ENCODE measurements at regions not wholly inside any gene's neighbourhood (a gene's known extent, or its start where the extent isn't known, plus 50 kb on each side); places are given as distances from the start of the nearest gene placed in this dataset.
A peak's percentile ranks its signal among the peaks of the same experiment; 100 is the strongest.
"Not testable (repeated sequence)": the region's sequence is repeated elsewhere in the genome, so short reads cannot be mapped to it uniquely, and the experiment has no call there.

GRCh38 chr13:44775290-44775689 lies 199.2 kb upstream of the TSC22D1 start:
- H3K4me2 ChIP-seq (ENCODE audit: insufficient read depth, low read length); H3K36me3 ChIP-seq (ENCODE audit: control insufficient read depth, insufficient read depth, low read length); in situ Hi-C loops (cut with MboI); H3K4me1 ChIP-seq (replicated peaks in 1 of 2; ENCODE audit: control insufficient read depth in 2 of 2, insufficient read depth in 2 of 2, low read length in 2 of 2); H3K4me3 ChIP-seq; H3K79me2 ChIP-seq (ENCODE audit: control insufficient read depth, insufficient read depth, low read length); BruUV-seq (replicated peaks); DNase-seq (ENCODE audit: extremely low read depth in 1 of 4, low spot score in 3 of 4); H2AFZ ChIP-seq (ENCODE audit: low read depth, low read length); H3K27me3 ChIP-seq (ENCODE audit: control insufficient read depth in 2 of 2, insufficient read depth in 2 of 2, low read length in 2 of 2); POLR2A ChIA-PET; FAIRE-seq; ATAC-seq; H3K9ac ChIP-seq (ENCODE audit: insufficient read depth in 1 of 2, low read depth in 2 of 2, low read length in 2 of 2); CTCF ChIA-PET (ENCODE audit: low intra/inter-chr PET ratio); H3K9me1 ChIP-seq (ENCODE audit: control insufficient read depth, insufficient read depth, low read length); H3K27ac ChIP-seq (ENCODE audit: extremely low read depth, low read depth, low read length); H4K20me1 ChIP-seq (replicated peaks; ENCODE audit: control insufficient read depth, insufficient read depth, low read length); H3K9me3 ChIP-seq (replicated peaks; ENCODE audit: control insufficient read depth, insufficient read depth, low read depth, low read length); intact Hi-C loops (cut with micrococcal nuclease): not testable (repeated sequence)
- TF ChIP-seq ZNF507 (tag; conservative IDR thresholded peaks at IDR 0.05): peak; percentile 68
- 3% methylated on average over 3 of the region's 3 CpGs for WGBS (ENCODE audit: insufficient coverage, low coverage, missing lambda C conversion rate)

- Histone ChIP-seq H3K79me2 (ENCODE audit: control insufficient read depth, insufficient read depth, low read length) (no peaks in the 10 kb centered on the region), H3K9me1 (ENCODE audit: control insufficient read depth, insufficient read depth, low read length) (no peaks in the 10 kb centered on the region), H3K4me2 (ENCODE audit: insufficient read depth, low read length) (no peak overlapping the region), H2AFZ (ENCODE audit: low read depth, low read length) (no peak overlapping the region), H3K27ac (ENCODE audit: extremely low read depth, low read depth, low read length) (no peak overlapping the region), H3K36me3 (ENCODE audit: control insufficient read depth, insufficient read depth, low read length) (no peaks in the 10 kb centered on the region), H3K4me1 (replicated peaks in 1 of 2; ENCODE audit: control insufficient read depth in 2 of 2, insufficient read depth in 2 of 2, low read length in 2 of 2) (no peaks in the 10 kb centered on the region), H3K27me3 (ENCODE audit: control insufficient read depth in 2 of 2, insufficient read depth in 2 of 2, low read length in 2 of 2) (no peaks in the 10 kb centered on the region), H3K9me3 (replicated peaks; ENCODE audit: control insufficient read depth, insufficient read depth, low read depth, low read length) (no peaks in the 10 kb centered on the region), H3K4me3 (no peak overlapping the region), H3K9ac (ENCODE audit: insufficient read depth in 1 of 2, low read depth in 2 of 2, low read length in 2 of 2) (no peak overlapping the region), H4K20me1 (replicated peaks; ENCODE audit: control insufficient read depth, insufficient read depth, low read length) (no peaks in the 10 kb centered on the region)
- intact Hi-C loops (cut with micrococcal nuclease) (no loop called here), in situ Hi-C loops (cut with MboI) (no loop called here)
- ATAC-seq: no peak
- ChIA-PET CTCF (ENCODE audit: low intra/inter-chr PET ratio) (no interaction called here), POLR2A (interaction anchor here (0.7 kb wide), 1 partner anchor 11 kb away, joined by 3 read pairs; no protein-coding TSS in a partner anchor)
- TF ChIP-seq, protein P1, sequence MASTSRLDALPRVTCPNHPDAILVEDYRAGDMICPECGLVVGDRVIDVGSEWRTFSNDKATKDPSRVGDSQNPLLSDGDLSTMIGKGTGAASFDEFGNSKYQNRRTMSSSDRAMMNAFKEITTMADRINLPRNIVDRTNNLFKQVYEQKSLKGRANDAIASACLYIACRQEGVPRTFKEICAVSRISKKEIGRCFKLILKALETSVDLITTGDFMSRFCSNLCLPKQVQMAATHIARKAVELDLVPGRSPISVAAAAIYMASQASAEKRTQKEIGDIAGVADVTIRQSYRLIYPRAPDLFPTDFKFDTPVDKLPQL (IDR thresholded peaks at IDR 0.05; ENCODE audit: extremely low read depth, insufficient read length): no peak
- TF ChIP-seq PYGO2 (tag; IDR thresholded peaks at IDR 0.05) (no peak), TCF3 (CRISPR knock-in tag; IDR thresholded peaks at IDR 0.05) (no peak), RB1 (IDR thresholded peaks at IDR 0.05; ENCODE audit: low read depth) (no peak), TAF15 (IDR thresholded peaks at IDR 0.05; ENCODE audit: low read depth, low read length) (no peak), ZNF41 (CRISPR knock-in tag; conservative IDR thresholded peaks at IDR 0.05) (no peak), U2AF1 (optimal IDR thresholded peaks at IDR 0.05; ENCODE audit: low read depth, low read length) (no peak), POLR2G (IDR thresholded peaks at IDR 0.05; ENCODE audit: low read depth, low read length) (no peak), HMGXB4 (CRISPR knock-in tag; IDR thresholded peaks at IDR 0.05) (no peak), CHCHD3 (CRISPR knock-in tag; IDR thresholded peaks at IDR 0.05) (no peak), ZNF311 (CRISPR knock-in tag; IDR thresholded peaks at IDR 0.05) (no peak), CBFA2T2 (conservative IDR thresholded peaks at IDR 0.05) (no peak), TCFL5 (CRISPR knock-in tag; conservative IDR thresholded peaks at IDR 0.05) (no peak)
- TF ChIP-seq, protein P2, sequence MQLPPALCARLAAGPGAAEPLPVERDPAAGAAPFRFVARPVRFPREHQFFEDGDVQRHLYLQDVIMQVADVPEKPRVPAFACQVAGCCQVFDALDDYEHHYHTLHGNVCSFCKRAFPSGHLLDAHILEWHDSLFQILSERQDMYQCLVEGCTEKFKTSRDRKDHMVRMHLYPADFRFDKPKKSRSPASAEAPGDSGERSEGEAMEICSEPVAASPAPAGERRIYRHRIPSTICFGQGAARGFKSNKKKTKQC (CRISPR knock-in tag; IDR thresholded peaks at IDR 0.05): no peak
- WGBS (ENCODE audit: insufficient coverage, low coverage, missing lambda C conversion rate): 4% methylated on average over 5 of the region's 5 CpGs
- no peak for FAIRE-seq
- no peak for DNase-seq (ENCODE audit: extremely low read depth in 1 of 4, low spot score in 3 of 4)
- BruUV-seq (replicated peaks): no TSS peak
Measured at GRCh38 chr13:44770951-44771350, 194.8 kb upstream of the TSC22D1 start.
